ENCODE measurements at regions not wholly inside any gene's neighbourhood (a gene's known extent, or its start where the extent isn't known, plus 50 kb on each side); places are given as distances from the start of the nearest gene placed in this dataset.

GRCh38 chr14:38128640-38129039 is 79.1 kb upstream of the SSTR1 start:
- no peak for TF ChIP-seq ZNF274 (IDR thresholded peaks at IDR 0.05; ENCODE audit: low read depth, low read length)
- no peak overlapping the region for H3K4me3 ChIP-seq (ENCODE audit: low read length)

- no peak for TF ChIP-seq ZNF274 (IDR thresholded peaks at IDR 0.05; ENCODE audit: low read depth, low read length)
- no peak overlapping the region for H3K4me3 ChIP-seq (ENCODE audit: low read length)
Measured at GRCh38 chr14:38129192-38129591, 78.5 kb upstream of the SSTR1 start.

GRCh38 chr14:38129705-38130104 is 78.0 kb upstream of the SSTR1 start:
- TF ChIP-seq ZNF274 (IDR thresholded peaks at IDR 0.05; ENCODE audit: low read depth, low read length): no peak
- no peak overlapping the region for H3K4me3 ChIP-seq (ENCODE audit: low read length)

- TF ChIP-seq ZNF274 (IDR thresholded peaks at IDR 0.05; ENCODE audit: low read depth, low read length): no peak
Measured at GRCh38 chr14:38134416-38135030, 73.2 kb upstream of the SSTR1 start.

GRCh38 chr14:38135106-38135867 is 72.4 kb upstream of the SSTR1 start:
- no peak overlapping the region for H3K4me3 ChIP-seq (ENCODE audit: low read length)
- TF ChIP-seq ZNF274 (IDR thresholded peaks at IDR 0.05; ENCODE audit: low read depth, low read length): no peak

More at GRCh38 chr14:38134416-38135030, 73.2 kb upstream of the SSTR1 start:
- H3K4me3 ChIP-seq (ENCODE audit: low read length): no peak overlapping the region

- H3K4me3 ChIP-seq (ENCODE audit: low read length): no peak overlapping the region
- TF ChIP-seq ZNF274 (IDR thresholded peaks at IDR 0.05; ENCODE audit: low read depth, low read length): no peak
Measured at GRCh38 chr14:38137005-38137404, 70.7 kb upstream of the SSTR1 start.

GRCh38 chr14:38138473-38139138 is 69.1 kb upstream of the SSTR1 start:
- no peak overlapping the region for H3K4me3 ChIP-seq (ENCODE audit: low read length)

GRCh38 chr14:38139926-38140325 is 67.8 kb upstream of the SSTR1 start:
- no peak overlapping the region for H3K4me3 ChIP-seq (ENCODE audit: low read length)
- TF ChIP-seq ZNF274 (IDR thresholded peaks at IDR 0.05; ENCODE audit: low read depth, low read length): no peak

More at GRCh38 chr14:38138473-38139138, 69.1 kb upstream of the SSTR1 start:
- no peak for TF ChIP-seq ZNF274 (IDR thresholded peaks at IDR 0.05; ENCODE audit: low read depth, low read length)

GRCh38 chr14:38143170-38143569 is 64.5 kb upstream of the SSTR1 start:
- no peak for TF ChIP-seq ZNF274 (IDR thresholded peaks at IDR 0.05; ENCODE audit: low read depth, low read length)
- no peak overlapping the region for H3K4me3 ChIP-seq (ENCODE audit: low read length)

- no peak overlapping the region for H3K4me3 ChIP-seq (ENCODE audit: low read length)
Measured at GRCh38 chr14:38143659-38144505, 63.8 kb upstream of the SSTR1 start.

GRCh38 chr14:38145142-38145541 is 62.6 kb upstream of the SSTR1 start:
- no peak overlapping the region for H3K4me3 ChIP-seq (ENCODE audit: low read length)
- TF ChIP-seq ZNF274 (IDR thresholded peaks at IDR 0.05; ENCODE audit: low read depth, low read length): no peak

More at GRCh38 chr14:38143659-38144505, 63.8 kb upstream of the SSTR1 start:
- TF ChIP-seq ZNF274 (IDR thresholded peaks at IDR 0.05; ENCODE audit: low read depth, low read length): no peak

- TF ChIP-seq ZNF274 (IDR thresholded peaks at IDR 0.05; ENCODE audit: low read depth, low read length): no peak
- no peak overlapping the region for H3K4me3 ChIP-seq (ENCODE audit: low read length)
Measured at GRCh38 chr14:38150075-38150474, 57.6 kb upstream of the SSTR1 start.

Measured in GM08714 (cell line).